Esophagus muscularis mucosa (tissue), 4 donors: ENCODE measurements at regions not wholly inside any gene's neighbourhood (a gene's known extent, or its start where the extent isn't known, plus 50 kb on each side); places are given as distances from the start of the nearest gene placed in this dataset.

Experiments used
- CTCF ChIP-seq, 3 experiments: fragments of 200-600 bp in 2 of 3; fragments of 450-650 bp in 1 of 3; sonication (generic) in 2 of 3; IDR thresholded peaks; one replicate each; pipeline ENCODE4 v1.5.1; 2017 to 2019; ENCODE audit warnings: antibody characterized with exemption in 3 of 3, mild to moderate bottlenecking in 2 of 3, moderate library complexity in 1 of 3
- EP300 ChIP-seq: sonication (generic); formaldehyde crosslinking; IDR thresholded peaks from one replicate; pipeline ENCODE4 v1.6.1; 2017; ENCODE audit warnings: antibody characterized with exemption
- POLR2A ChIP-seq: fragments of 450-650 bp; IDR thresholded peaks from one replicate; pipeline ENCODE4 v1.6.1; 2017; ENCODE audit warnings: antibody characterized with exemption, moderate library complexity, mild to moderate bottlenecking, low read depth

GRCh38 chr17:53391197-53391596, 431.5 kb upstream of the KIF2B start:
- TF ChIP-seq CTCF (IDR thresholded peaks at IDR 0.05) (no peak), POLR2A (no peak), EP300 (no peak)
